ENCODE measurements at regions not wholly inside any gene's neighbourhood (a gene's known extent, or its start where the extent isn't known, plus 50 kb on each side); places are given as distances from the start of the nearest gene placed in this dataset.

GRCh38 chr14:65940056-65940735 is 527.7 kb downstream of the FUT8 start:
- H3K27ac ChIP-seq, result no peak overlapping the region
- TF ChIP-seq POLR2A (IDR thresholded peaks at IDR 0.05) (no peak), CTCF (IDR thresholded peaks at IDR 0.05) (no peak)
- H3K9me3 ChIP-seq, result no peaks in the 10 kb centered on the region
- no peaks in the 10 kb centered on the region for H3K36me3 ChIP-seq (replicated peaks in 1 of 2; ENCODE audit: insufficient read depth in 1 of 2, low read depth in 2 of 2)
- intact Hi-C loops (cut with DNase I), result no loop called here
- no peak overlapping the region for H3K4me3 ChIP-seq
- no peak for ATAC-seq
- no peak for DNase-seq
- 80 to 83% methylated on average over 9 of the region's 9 CpGs for WGBS, 2 donors
- no peaks in the 10 kb centered on the region for H3K27me3 ChIP-seq
- no peaks in the 10 kb centered on the region for H3K4me1 ChIP-seq

- WGBS, 2 donors, result 41 to 43% methylated on average over 4 of the region's 4 CpGs
- ATAC-seq (no peak), DNase-seq (no peak)
- intact Hi-C loops (cut with DNase I), result no loop called here
- no peak overlapping the region for H3K27ac ChIP-seq
- no peak overlapping the region for H3K4me3 ChIP-seq
- H3K4me1 ChIP-seq, result no peaks in the 10 kb centered on the region
- no peaks in the 10 kb centered on the region for H3K36me3 ChIP-seq (replicated peaks in 1 of 2; ENCODE audit: insufficient read depth in 1 of 2, low read depth in 2 of 2)
- TF ChIP-seq POLR2A (IDR thresholded peaks at IDR 0.05), result no peak
- TF ChIP-seq CTCF (IDR thresholded peaks at IDR 0.05), result no peak
- no peaks in the 10 kb centered on the region for H3K27me3 ChIP-seq
- no peaks in the 10 kb centered on the region for H3K9me3 ChIP-seq
These were observed 528.6 kb downstream of the FUT8 start for GRCh38 chr14:65941091-65941490.

GRCh38 chr14:65943150-65943549 is 530.6 kb downstream of the FUT8 start:
- Histone ChIP-seq H3K9me3 (no peaks in the 10 kb centered on the region), H3K4me3 (no peak overlapping the region), H3K4me1 (no peaks in the 10 kb centered on the region), H3K27me3 (no peaks in the 10 kb centered on the region), H3K27ac (no peak overlapping the region), H3K36me3 (replicated peaks in 1 of 2; ENCODE audit: insufficient read depth in 1 of 2, low read depth in 2 of 2) (no peaks in the 10 kb centered on the region)
- ATAC-seq (no peak), DNase-seq (no peak)
- no peak for TF ChIP-seq CTCF (IDR thresholded peaks at IDR 0.05)
- TF ChIP-seq POLR2A (IDR thresholded peaks at IDR 0.05), result no peak
- intact Hi-C loops (cut with DNase I), result no loop called here

GRCh38 chr14:65943916-65944410 is 531.4 kb downstream of the FUT8 start:
- 82 to 89% methylated on average over 5 of the region's 5 CpGs for WGBS, 2 donors
- no peak for ATAC-seq
- intact Hi-C loops (cut with DNase I), result no loop called here

More at GRCh38 chr14:65943916-65944410, 531.4 kb downstream of the FUT8 start:
- no peak for DNase-seq
- Histone ChIP-seq H3K36me3 (replicated peaks in 1 of 2; ENCODE audit: insufficient read depth in 1 of 2, low read depth in 2 of 2) (no peaks in the 10 kb centered on the region), H3K27ac (no peak overlapping the region), H3K27me3 (no peaks in the 10 kb centered on the region), H3K4me3 (no peak overlapping the region), H3K4me1 (no peaks in the 10 kb centered on the region), H3K9me3 (no peaks in the 10 kb centered on the region)
- TF ChIP-seq POLR2A (IDR thresholded peaks at IDR 0.05) (no peak), CTCF (IDR thresholded peaks at IDR 0.05) (no peak)

Data from body of pancreas (tissue), 4 donors.